ENCODE measurements at regions not wholly inside any gene's neighbourhood (a gene's known extent, or its start where the extent isn't known, plus 50 kb on each side); places are given as distances from the start of the nearest gene placed in this dataset.

- no peak for TF ChIP-seq CTCF (IDR thresholded peaks at IDR 0.05)
- H3K79me2 ChIP-seq (ENCODE audit: insufficient read depth, low read length) = no peaks in the 10 kb centered on the region
- no peaks in the 10 kb centered on the region for H3K9me3 ChIP-seq (replicated peaks in 1 of 2; ENCODE audit: control insufficient read depth in 1 of 2, insufficient read depth in 1 of 2, low read length in 2 of 2)
- H3K9ac ChIP-seq (ENCODE audit: insufficient read depth, low read length, poor library complexity, severe bottlenecking) = no peak overlapping the region
- Mint-ChIP-seq H3K27me3 (ENCODE audit: low read depth in 3 of 3) (peaks cover 19 to 44% (median 22%) of the 10 kb centered on the region in 3 donors), H3K4me3 (no peak overlapping the region), H3K27ac (no peak overlapping the region), H3K4me1 (no peaks in the 10 kb centered on the region), H3K9me3 (peaks cover 0 to 7% (median 2%) of the 10 kb centered on the region in 7 donors), H3K36me3 (no peaks in the 10 kb centered on the region)
- H3K27ac ChIP-seq (ENCODE audit: low read depth in 1 of 2, low read length in 2 of 2) = no peak overlapping the region
- H3K36me3 ChIP-seq (replicated peaks in 1 of 2; ENCODE audit: control insufficient read depth in 1 of 2, insufficient read depth in 2 of 2, low read length in 2 of 2) = no peaks in the 10 kb centered on the region
- H3K4me1 ChIP-seq (ENCODE audit: control insufficient read depth in 1 of 2, insufficient read depth in 2 of 2, low read length in 2 of 2) = no peaks in the 10 kb centered on the region
- peaks cover 0 to 5% of the 10 kb centered on the region in 2 donors for H3K27me3 ChIP-seq (ENCODE audit: control insufficient read depth in 2 of 2, insufficient read depth in 2 of 2, low read length in 2 of 2)
- H3K4me3 ChIP-seq (replicated peaks in 1 of 3; ENCODE audit: low read depth in 2 of 3, low read length in 3 of 3) = no peak overlapping the region
- no peak overlapping the region for H2AFZ ChIP-seq (ENCODE audit: insufficient read depth, low read depth, low read length, poor library complexity, severe bottlenecking)
- 82% methylated on average over 5 of the region's 11 CpGs for WGBS (ENCODE audit: insufficient coverage)
- no peak overlapping the region for H3K4me2 ChIP-seq (replicated peaks; ENCODE audit: extremely low read depth, low read length, poor library complexity, severe bottlenecking)
- no peak for DNase-seq
- intact Hi-C loops (cut with micrococcal nuclease) = no loop called here
- no peaks in the 10 kb centered on the region for H4K20me1 ChIP-seq (ENCODE audit: insufficient read depth, low read length)
Observed at GRCh38 chr10:33553748-33554571, 219.5 kb upstream of the NRP1 start.

- Mint-ChIP-seq H3K27me3 (ENCODE audit: low read depth in 3 of 3) (peaks cover 13 to 41% (median 21%) of the 10 kb centered on the region in 3 donors), H3K36me3 (no peaks in the 10 kb centered on the region), H3K4me3 (no peak overlapping the region), H3K9me3 (peaks cover 0 to 7% (median 2%) of the 10 kb centered on the region in 7 donors), H3K4me1 (no peaks in the 10 kb centered on the region), H3K27ac (no peak overlapping the region)
- 80% methylated on average over 1 of the region's 4 CpGs for WGBS (ENCODE audit: insufficient coverage)
- no peak for TF ChIP-seq CTCF (IDR thresholded peaks at IDR 0.05)
- H3K9ac ChIP-seq (ENCODE audit: insufficient read depth, low read length, poor library complexity, severe bottlenecking) = no peak overlapping the region
- peaks cover 0 to 5% of the 10 kb centered on the region in 2 donors for H3K27me3 ChIP-seq (ENCODE audit: control insufficient read depth in 2 of 2, insufficient read depth in 2 of 2, low read length in 2 of 2)
- H3K9me3 ChIP-seq (replicated peaks in 1 of 2; ENCODE audit: control insufficient read depth in 1 of 2, insufficient read depth in 1 of 2, low read length in 2 of 2) = no peaks in the 10 kb centered on the region
- intact Hi-C loops (cut with micrococcal nuclease) = no loop called here
- H3K36me3 ChIP-seq (replicated peaks in 1 of 2; ENCODE audit: control insufficient read depth in 1 of 2, insufficient read depth in 2 of 2, low read length in 2 of 2) = no peaks in the 10 kb centered on the region
- H3K4me1 ChIP-seq (ENCODE audit: control insufficient read depth in 1 of 2, insufficient read depth in 2 of 2, low read length in 2 of 2) = no peaks in the 10 kb centered on the region
- H4K20me1 ChIP-seq (ENCODE audit: insufficient read depth, low read length) = no peaks in the 10 kb centered on the region
- H3K4me3 ChIP-seq (replicated peaks in 1 of 3; ENCODE audit: low read depth in 2 of 3, low read length in 3 of 3) = no peak overlapping the region
- H3K79me2 ChIP-seq (ENCODE audit: insufficient read depth, low read length) = no peaks in the 10 kb centered on the region
- H3K27ac ChIP-seq (ENCODE audit: low read depth in 1 of 2, low read length in 2 of 2) = no peak overlapping the region
- no peak for DNase-seq
- H3K4me2 ChIP-seq (replicated peaks; ENCODE audit: extremely low read depth, low read length, poor library complexity, severe bottlenecking) = no peak overlapping the region
- H2AFZ ChIP-seq (ENCODE audit: insufficient read depth, low read depth, low read length, poor library complexity, severe bottlenecking) = no peak overlapping the region
Observed at GRCh38 chr10:33552290-33552689, 217.8 kb upstream of the NRP1 start.

Measured in CD14-positive monocyte (primary cell).